ENCODE measurements at regions not wholly inside any gene's neighbourhood (a gene's known extent, or its start where the extent isn't known, plus 50 kb on each side); places are given as distances from the start of the nearest gene placed in this dataset.

DNA sequence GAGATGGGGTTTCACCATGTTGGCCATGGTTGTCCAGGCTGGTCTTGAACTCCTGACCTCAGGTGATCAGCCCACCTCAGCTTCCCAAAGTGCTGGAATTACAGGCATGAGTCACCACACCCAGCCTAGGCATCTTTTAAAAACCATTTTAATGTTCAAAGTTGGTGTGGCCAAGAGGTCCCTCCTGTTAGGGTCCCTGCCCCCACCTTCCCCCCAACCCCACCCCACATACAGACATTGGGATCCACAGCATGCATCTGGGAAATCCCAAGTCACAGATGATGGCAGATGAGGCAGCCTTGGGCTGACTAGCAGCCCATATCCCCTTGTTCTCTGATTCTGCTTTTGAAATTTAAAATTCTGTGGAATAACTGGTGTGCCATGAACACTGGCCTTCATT is 226.0 kb downstream of the KATNAL1 start:
- Mint-ChIP-seq H3K27ac (ENCODE audit: unreplicated experiment) (no peak overlapping the region), H3K9me3 (ENCODE audit: unreplicated experiment) (peaks cover 5% of the 10 kb centered on the region), H3K36me3 (ENCODE audit: unreplicated experiment) (no peaks in the 10 kb centered on the region), H3K4me3 (ENCODE audit: unreplicated experiment) (no peak overlapping the region), H3K27me3 (ENCODE audit: unreplicated experiment) (peaks cover 32% of the 10 kb centered on the region), H3K4me1 (ENCODE audit: unreplicated experiment) (no peaks in the 10 kb centered on the region)
- TF ChIP-seq, protein P1, sequence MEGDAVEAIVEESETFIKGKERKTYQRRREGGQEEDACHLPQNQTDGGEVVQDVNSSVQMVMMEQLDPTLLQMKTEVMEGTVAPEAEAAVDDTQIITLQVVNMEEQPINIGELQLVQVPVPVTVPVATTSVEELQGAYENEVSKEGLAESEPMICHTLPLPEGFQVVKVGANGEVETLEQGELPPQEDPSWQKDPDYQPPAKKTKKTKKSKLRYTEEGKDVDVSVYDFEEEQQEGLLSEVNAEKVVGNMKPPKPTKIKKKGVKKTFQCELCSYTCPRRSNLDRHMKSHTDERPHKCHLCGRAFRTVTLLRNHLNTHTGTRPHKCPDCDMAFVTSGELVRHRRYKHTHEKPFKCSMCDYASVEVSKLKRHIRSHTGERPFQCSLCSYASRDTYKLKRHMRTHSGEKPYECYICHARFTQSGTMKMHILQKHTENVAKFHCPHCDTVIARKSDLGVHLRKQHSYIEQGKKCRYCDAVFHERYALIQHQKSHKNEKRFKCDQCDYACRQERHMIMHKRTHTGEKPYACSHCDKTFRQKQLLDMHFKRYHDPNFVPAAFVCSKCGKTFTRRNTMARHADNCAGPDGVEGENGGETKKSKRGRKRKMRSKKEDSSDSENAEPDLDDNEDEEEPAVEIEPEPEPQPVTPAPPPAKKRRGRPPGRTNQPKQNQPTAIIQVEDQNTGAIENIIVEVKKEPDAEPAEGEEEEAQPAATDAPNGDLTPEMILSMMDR (IDR thresholded peaks at IDR 0.05): no peak
- no peak for DNase-seq (ENCODE audit: extremely low spot score, unreplicated experiment)

DNA sequence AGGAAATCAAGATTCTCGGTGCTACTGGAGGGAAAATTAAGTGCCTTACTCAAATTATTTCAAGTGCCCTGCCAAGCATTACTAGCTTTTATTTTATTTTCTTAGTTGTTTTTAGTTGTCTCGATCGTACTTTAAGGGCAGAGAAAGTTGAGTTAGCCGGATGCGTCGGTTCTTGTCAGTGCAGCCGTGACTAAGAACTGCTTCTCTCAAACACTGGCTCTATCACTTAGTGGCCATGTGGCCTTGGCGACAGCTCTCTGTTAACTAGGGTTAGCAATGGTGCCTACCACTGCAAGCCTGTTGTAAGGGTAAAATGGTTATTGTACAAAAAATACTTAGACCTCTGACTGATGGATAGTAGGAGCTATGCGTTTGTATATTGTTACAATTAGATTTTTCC is 227.8 kb downstream of the KATNAL1 start:
- Mint-ChIP-seq H3K27ac (ENCODE audit: unreplicated experiment) (no peak overlapping the region), H3K27me3 (ENCODE audit: unreplicated experiment) (peaks cover 26% of the 10 kb centered on the region), H3K4me1 (ENCODE audit: unreplicated experiment) (no peaks in the 10 kb centered on the region), H3K9me3 (ENCODE audit: unreplicated experiment) (peaks cover 5% of the 10 kb centered on the region), H3K4me3 (ENCODE audit: unreplicated experiment) (no peak overlapping the region), H3K36me3 (ENCODE audit: unreplicated experiment) (no peaks in the 10 kb centered on the region)
- TF ChIP-seq, protein P1 (IDR thresholded peaks at IDR 0.05): no peak
- no peak for DNase-seq (ENCODE audit: extremely low spot score, unreplicated experiment)

DNA sequence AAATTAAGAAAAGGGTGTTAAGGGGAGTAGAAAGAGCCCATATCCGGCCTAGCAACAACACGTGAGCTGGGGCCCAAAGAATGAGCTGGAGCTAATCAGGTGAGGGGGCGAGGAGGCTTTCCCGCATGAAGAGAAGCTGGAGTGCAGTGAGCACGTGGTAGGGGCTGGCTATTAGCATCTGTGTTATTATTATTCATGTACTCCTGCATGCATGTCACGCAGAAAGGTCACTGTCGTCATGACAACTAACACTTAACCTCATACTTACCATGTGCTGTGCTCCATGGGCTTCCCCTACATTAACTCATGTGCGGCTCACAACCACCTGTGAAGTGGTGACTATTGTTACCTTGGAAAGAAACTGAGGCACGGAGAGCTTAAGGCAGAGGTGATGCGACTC is 227.6 kb upstream of the UBL3 start:
- Mint-ChIP-seq H3K4me1 (ENCODE audit: unreplicated experiment) (no peaks in the 10 kb centered on the region), H3K9me3 (ENCODE audit: unreplicated experiment) (peaks cover 5% of the 10 kb centered on the region), H3K27ac (ENCODE audit: unreplicated experiment) (no peak overlapping the region), H3K4me3 (ENCODE audit: unreplicated experiment) (no peak overlapping the region), H3K36me3 (ENCODE audit: unreplicated experiment) (no peaks in the 10 kb centered on the region), H3K27me3 (ENCODE audit: unreplicated experiment) (peaks cover 14% of the 10 kb centered on the region)
- DNase-seq (ENCODE audit: extremely low spot score, unreplicated experiment): no peak
- TF ChIP-seq, protein P1 (IDR thresholded peaks at IDR 0.05): no peak

DNA sequence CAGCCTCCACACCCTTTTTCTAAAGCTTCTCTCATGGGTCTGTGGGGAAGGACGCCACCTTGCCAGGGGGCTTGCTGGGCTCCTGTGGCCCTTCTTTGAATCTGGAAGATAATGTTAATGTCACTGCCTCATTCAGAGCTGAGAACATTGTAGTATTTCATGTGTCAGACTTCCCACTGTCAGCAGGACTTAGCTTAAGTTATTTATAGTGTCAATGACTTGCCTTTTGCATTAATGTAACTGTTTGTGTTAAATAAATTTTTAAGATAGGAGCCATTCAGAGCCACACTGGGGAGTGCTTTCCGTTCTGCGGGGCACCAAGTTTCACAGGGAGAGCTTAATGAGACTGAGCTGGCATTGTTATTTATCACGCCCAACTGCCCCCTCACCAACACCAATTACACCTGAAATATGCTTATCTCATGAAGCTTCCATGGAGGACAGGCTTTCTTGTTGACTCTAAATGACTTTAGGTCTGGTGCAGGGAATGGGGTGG is 226.9 kb upstream of the UBL3 start:
- DNase-seq (ENCODE audit: extremely low spot score, unreplicated experiment): no peak

DNA sequence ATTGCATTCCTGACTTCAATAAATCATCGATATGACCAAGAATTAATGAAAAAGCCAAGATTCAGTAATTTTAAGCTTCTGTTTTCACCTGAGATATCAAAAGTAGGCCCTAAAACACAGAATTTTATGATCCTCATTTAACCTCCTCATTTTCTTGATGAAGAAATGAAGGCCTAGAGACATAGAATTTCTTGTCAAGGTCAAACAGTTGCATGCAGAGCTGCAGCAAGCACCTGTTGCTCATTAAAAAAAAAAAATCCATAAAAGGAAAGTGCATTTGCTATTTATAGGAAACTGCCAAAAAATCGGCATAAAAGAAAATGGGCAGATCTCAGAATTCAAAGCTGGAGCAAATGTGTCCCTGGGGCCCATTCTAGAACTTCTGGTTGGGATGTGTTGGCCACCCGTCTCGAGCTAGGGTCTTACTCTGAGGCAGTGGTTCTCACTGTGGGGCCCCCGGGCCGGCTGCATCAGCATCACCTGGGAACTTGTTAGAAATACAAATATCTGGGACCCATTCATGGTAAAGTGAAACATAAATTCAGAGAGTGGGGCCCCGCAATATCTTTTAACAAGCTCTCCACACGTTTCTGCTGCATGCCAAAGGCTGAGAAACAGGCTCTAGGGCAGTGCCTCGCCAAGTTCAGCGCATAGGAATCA is 224.7 kb upstream of the UBL3 start:
- no peaks in the 10 kb centered on the region for H3K9me3 Mint-ChIP-seq (ENCODE audit: unreplicated experiment)

More for the DNA sequence above, 226.9 kb upstream of the UBL3 start:
- TF ChIP-seq, protein P1 (IDR thresholded peaks at IDR 0.05): no peak
- Mint-ChIP-seq H3K27me3 (ENCODE audit: unreplicated experiment) (peaks cover 6% of the 10 kb centered on the region), H3K4me3 (ENCODE audit: unreplicated experiment) (no peak overlapping the region), H3K36me3 (ENCODE audit: unreplicated experiment) (no peaks in the 10 kb centered on the region), H3K9me3 (ENCODE audit: unreplicated experiment) (peaks cover 5% of the 10 kb centered on the region), H3K27ac (ENCODE audit: unreplicated experiment) (no peak overlapping the region), H3K4me1 (ENCODE audit: unreplicated experiment) (no peaks in the 10 kb centered on the region)

More for the DNA sequence above, 224.7 kb upstream of the UBL3 start:
- Mint-ChIP-seq H3K36me3 (ENCODE audit: unreplicated experiment) (no peaks in the 10 kb centered on the region), H3K4me3 (ENCODE audit: unreplicated experiment) (no peak overlapping the region), H3K27me3 (ENCODE audit: unreplicated experiment) (no peaks in the 10 kb centered on the region), H3K27ac (ENCODE audit: unreplicated experiment) (no peak overlapping the region), H3K4me1 (ENCODE audit: unreplicated experiment) (no peaks in the 10 kb centered on the region)
- DNase-seq (ENCODE audit: extremely low spot score, unreplicated experiment): no peak
- TF ChIP-seq, protein P1 (IDR thresholded peaks at IDR 0.05): no peak

Measured in osteocyte (in vitro differentiated cells).